ENCODE measurements at regions not wholly inside any gene's neighbourhood (a gene's known extent, or its start where the extent isn't known, plus 50 kb on each side); places are given as distances from the start of the nearest gene placed in this dataset.
"Not testable (repeated sequence)": the region's sequence is repeated elsewhere in the genome, so short reads cannot be mapped to it uniquely, and the experiment has no call there.

DNA sequence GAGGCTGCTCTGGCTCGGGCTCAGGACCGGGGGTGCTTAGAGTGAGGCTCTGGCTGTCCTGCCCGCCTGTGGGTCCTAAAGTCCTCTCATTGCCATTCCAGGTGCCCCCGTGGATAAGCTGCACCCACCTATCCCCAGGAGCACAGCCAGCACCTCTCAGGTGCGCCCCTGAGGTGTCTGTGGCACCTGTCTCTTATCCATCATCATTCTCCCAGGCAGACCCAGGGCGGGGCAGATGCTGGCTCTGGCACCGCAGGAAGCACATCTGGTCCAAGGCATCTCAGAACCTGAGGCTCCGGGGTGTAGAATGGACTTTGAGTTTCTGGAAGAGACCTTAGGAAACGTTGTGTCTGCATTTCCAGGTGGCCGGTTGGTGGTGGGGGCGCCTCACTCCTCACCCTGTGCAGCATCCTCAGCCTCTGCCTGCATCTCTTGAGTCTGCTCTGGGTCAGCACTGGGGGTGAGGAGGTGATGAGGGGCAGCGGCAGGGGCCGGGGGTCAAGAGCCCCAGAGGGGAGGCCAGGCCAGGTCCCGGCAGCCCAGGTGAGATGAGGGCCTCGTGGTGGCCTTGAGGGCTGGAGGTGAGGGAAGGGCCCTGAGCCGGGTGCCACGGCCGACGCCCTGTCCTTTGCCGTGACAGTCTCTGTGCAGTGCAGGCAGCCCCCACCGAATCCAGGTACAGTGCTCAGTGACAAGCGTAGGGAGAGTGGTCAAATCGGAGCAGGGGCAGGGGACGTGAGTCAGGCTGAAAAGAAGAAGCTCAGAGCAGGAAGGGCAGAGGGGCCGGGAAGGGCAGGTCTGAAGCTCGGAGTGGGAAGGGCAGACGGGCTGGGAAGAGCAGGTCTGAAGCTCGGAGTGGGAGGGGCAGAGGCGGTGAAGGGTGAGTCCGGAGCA lies 173.5 kb downstream of the NPIPB11 start:
- CTCF ChIA-PET: no interaction called here
- TF ChIP-seq, protein P1, sequence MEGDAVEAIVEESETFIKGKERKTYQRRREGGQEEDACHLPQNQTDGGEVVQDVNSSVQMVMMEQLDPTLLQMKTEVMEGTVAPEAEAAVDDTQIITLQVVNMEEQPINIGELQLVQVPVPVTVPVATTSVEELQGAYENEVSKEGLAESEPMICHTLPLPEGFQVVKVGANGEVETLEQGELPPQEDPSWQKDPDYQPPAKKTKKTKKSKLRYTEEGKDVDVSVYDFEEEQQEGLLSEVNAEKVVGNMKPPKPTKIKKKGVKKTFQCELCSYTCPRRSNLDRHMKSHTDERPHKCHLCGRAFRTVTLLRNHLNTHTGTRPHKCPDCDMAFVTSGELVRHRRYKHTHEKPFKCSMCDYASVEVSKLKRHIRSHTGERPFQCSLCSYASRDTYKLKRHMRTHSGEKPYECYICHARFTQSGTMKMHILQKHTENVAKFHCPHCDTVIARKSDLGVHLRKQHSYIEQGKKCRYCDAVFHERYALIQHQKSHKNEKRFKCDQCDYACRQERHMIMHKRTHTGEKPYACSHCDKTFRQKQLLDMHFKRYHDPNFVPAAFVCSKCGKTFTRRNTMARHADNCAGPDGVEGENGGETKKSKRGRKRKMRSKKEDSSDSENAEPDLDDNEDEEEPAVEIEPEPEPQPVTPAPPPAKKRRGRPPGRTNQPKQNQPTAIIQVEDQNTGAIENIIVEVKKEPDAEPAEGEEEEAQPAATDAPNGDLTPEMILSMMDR (IDR thresholded peaks at IDR 0.05; ENCODE audit: control extremely low read depth, extremely low read depth, low read depth, missing control alignments): no peak
- POLR2A ChIA-PET: no interaction called here
- DNase-seq (ENCODE audit: extremely low spot score): no peak

DNA sequence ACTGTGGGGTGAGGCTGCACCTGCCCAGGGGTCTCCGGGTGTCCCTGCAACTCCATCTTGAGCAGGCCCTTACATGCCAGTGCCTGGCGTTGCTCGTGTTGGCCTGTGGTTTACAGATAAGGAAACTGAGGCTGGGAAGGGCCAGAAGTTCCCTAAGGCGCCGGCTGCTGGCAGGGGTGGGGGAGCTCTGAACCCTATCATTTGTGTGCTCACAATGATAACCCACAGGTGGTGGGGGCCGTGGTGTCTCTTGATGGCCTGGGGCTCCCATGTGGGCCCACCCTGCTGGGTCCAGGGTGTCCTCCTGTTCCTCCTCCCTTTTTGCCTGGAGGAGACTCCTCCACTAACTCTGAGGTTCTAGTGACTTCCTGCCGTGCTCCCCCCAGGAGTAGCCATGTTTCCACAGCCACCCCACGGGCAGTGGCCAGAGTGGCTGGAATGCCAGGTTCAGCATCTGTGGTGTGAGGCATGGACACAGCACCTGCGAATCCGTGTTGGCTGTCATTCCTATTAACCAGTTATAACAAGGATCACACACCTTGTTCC lies 174.3 kb downstream of the NPIPB11 start:
- CTCF ChIA-PET; DNase-seq (ENCODE audit: extremely low spot score); POLR2A ChIA-PET: not testable (repeated sequence)

DNA sequence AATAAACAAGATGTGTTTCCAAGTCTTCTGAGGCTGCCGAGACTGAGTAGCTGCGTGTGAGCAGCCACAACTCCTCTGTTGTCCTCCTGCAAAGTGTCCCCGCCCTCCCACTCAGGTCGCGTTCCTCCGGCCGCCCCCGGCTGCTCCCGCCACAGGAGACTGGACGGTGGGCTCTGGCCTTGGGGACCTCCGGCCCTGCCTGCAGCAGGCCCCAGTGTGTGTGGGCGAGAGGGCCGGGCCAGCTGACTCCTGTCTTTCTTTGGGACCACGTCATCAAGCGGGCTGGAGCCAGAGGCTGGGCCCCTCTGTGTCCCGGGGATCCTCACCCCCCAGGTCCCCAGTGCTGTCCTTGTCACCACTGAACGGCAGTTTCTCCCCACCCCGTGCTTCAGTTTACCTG lies 175.3 kb downstream of the NPIPB11 start:
- no peak for DNase-seq (ENCODE audit: extremely low spot score)
- TF ChIP-seq, protein P1 (IDR thresholded peaks at IDR 0.05; ENCODE audit: control extremely low read depth, extremely low read depth, low read depth, missing control alignments): no peak
- ChIA-PET POLR2A (no interaction called here), CTCF (no interaction called here)

DNA sequence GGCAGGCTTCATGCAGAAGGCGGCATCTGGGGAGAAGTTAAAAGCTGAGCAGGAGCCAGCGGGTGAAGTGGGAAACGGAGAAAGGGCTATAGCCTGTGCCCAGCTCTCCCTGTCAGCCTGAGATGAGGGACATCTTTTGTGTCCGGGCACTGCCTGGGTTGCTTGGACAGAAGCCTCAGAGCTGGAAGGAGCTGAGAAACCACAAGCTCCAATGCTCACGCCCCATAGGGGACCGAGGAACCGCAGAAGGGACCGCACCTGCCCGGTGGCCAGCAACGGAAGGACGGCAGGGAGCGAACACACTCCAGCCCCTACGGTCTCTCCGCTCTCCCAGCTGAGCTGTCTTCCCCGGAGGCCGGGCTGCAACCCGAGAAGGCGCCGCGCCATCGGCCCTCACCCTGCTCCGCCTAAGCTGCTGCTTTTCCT lies 175.8 kb downstream of the NPIPB11 start:
- TF ChIP-seq, protein P1 (IDR thresholded peaks at IDR 0.05; ENCODE audit: control extremely low read depth, extremely low read depth, low read depth, missing control alignments): no peak
- ChIA-PET POLR2A (no interaction called here), CTCF (no interaction called here)
- DNase-seq (ENCODE audit: extremely low spot score): no peak

DNA sequence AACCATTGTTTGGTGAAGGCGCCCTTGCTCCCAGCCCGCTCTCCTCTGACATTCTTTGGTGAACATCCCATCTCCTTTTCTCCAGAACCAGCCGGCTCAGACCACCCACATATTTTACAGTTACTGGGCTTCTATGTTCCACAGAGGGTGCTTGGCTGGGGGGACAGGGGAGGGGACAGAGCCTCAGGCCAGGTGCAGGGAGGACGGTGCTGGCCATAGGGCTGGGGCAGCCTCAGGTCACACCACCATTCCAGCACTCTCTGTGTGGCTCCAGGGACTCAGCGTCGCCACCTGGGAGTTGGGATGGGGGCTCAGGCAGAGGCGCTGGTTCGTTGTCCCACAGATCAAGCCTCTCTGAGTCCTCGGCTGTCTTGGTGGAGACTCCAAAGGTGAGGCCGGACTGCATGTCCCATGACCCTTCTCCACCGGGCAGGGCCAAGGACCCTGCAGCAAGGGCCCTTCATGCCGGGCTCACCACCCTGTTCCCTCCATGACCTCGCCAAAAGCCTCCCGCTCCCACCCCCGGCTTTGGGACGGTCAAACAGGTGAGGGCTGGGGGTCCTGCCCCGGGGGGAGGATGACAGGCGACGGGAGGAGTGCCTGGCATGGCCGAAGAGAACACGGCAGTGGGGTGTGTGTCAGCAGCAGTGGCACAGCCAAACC lies 176.4 kb downstream of the NPIPB11 start:
- CTCF ChIA-PET; DNase-seq (ENCODE audit: extremely low spot score): not testable (repeated sequence)
- POLR2A ChIA-PET: interaction anchor here (0.5 kb wide), 1 partner anchor 609 kb away, joined by 4 read pairs; no protein-coding TSS in a partner anchor

DNA sequence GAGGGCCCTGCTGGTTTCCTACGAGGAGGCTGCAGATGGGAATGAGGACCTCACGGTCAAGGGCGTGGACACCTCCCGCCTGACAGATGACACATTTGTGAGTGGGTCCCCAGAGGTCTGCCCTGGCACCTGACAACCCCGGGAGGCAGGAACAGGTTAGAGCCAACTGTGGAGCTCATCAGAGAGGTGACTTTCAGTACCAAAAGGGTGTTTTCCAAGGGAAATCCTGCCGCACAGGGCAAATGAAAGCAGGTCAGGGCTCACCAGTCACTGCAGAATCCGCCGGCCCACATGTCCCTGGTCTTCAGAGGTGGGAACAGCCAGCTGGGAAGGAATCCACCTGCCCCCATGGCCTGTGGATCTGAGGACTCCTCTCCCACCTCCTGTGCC lies 176.9 kb downstream of the NPIPB11 start:
- CTCF ChIA-PET; DNase-seq (ENCODE audit: extremely low spot score): not testable (repeated sequence)
- POLR2A ChIA-PET: interaction anchor here (0.5 kb wide), 1 partner anchor 609 kb away, joined by 4 read pairs; no protein-coding TSS in a partner anchor

DNA sequence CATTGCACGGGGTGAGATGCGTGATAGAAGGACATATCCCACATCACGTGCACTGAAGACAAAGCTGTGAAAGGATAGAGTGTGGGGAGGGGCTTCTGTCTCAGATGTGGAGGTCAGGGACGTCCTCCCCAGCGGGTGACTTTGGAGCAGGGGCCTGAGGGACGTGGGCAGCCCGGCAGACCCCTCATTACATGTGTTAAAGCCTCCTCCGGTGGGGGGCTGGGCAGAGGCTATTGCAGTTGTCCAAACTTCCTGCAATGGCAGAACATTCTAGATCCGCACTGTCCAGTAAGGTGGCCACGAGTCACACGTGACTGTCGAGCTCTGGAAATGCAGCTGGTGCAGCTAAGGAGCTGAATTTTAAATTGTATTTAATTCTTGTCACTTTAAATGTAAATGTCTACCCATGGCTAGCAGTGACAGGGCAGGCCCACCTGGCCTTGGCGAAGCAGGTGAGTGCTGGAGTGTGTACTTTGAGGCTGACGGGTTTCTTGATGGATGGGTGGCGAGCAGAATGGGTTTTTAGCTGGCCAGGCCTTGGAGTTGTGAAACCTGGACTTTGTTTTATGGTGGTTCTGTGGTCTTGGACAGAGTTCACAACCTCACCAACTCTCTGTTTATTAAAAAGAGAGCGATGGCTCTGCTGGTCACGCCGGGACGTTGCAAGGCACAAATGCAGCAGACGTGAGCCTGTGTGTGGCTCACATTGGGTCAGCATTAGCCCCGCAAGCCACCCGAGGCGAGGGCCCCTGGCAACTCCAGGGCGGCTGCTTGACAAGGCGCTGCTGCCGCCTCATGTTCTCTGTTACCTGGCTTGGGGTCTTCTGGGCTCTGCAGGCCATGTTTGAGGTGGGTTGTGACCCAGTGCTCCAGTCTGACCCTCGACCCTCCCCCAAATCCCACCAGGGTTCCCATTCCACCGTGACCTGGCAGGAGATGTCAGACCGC lies 177.6 kb downstream of the NPIPB11 start:
- DNase-seq (ENCODE audit: extremely low spot score); CTCF ChIA-PET; POLR2A ChIA-PET: not testable (repeated sequence)

DNA sequence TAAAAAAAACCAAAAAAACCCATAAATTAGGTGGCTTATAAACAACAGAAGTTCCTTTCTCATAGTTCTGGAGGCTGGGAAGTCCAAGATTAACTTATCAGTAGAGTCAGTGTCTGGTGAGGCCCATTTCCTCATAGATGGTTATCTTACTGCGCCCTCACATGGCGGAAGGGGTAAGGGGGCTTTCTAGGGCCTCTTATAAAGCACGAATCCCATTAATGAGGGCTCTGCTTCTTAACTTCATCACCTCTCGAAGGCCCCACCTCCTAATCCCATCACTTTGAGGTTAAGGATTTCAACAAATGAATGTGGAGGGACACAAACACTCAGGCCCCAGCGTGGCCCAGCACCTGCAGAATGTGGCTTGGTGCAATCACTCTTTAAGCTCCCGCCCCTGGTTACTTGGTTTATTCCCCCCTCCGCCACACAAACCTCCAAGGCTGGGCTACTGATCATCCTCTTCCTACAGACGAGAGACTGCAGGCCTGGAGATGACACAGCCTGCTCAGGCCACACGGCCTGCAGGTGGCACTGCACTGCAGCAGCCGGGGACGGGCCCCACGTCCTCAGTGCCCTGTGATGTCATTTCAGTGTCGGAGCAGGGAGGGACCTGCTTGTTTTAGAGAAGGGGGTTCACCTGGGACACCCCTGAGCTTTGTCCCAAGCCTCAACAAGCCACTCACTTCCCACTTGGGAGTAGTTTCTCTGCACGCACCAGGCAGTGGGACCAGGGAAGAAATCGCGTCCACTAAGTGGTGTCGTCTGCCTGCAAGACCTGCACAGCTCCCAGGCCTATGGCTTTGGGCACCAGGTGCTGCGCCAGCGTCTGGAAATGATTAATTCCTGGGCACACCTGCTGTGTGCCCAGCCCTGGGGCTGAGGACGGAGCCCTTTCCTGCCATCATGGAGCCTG lies 178.5 kb downstream of the NPIPB11 start:
- TF ChIP-seq, protein P1 (IDR thresholded peaks at IDR 0.05; ENCODE audit: control extremely low read depth, extremely low read depth, low read depth, missing control alignments): peak; percentile 74
- DNase-seq (ENCODE audit: extremely low spot score); CTCF ChIA-PET: not testable (repeated sequence)

More for the DNA sequence above, 178.5 kb downstream of the NPIPB11 start:
- POLR2A ChIA-PET: not testable (repeated sequence)

Measured in GM10248 (cell line).